ENCODE measurements at regions not wholly inside any gene's neighbourhood (a gene's known extent, or its start where the extent isn't known, plus 50 kb on each side); places are given as distances from the start of the nearest gene placed in this dataset.
"Not testable (repeated sequence)": the region's sequence is repeated elsewhere in the genome, so short reads cannot be mapped to it uniquely, and the experiment has no call there.

DNA sequence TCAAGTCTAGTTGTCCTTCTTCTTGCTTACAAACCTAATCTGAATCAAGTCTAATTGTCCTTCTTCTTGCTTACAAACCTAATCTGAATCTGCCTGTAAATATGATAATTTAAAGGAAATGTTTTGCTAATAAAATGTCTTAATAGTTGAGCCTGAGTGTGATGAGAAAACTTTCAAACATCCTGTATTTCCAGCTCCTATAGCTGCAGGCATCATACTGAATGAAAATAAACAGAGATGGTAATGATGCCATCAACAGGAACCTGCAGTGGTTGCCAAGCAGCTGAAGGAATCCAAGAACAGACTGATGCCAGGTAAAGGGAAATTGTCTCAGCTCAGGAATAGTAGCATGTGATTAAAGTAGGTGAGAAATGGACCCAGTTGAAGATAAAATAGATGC is 156.1 kb upstream of the IRS4 start:
- BruUV-seq (replicated peaks) = no TSS peak
- POLR2A ChIA-PET (ENCODE audit: unreplicated experiment) = no interaction called here
- no peak for TF ChIP-seq EZH2 (IDR thresholded peaks at IDR 0.05; ENCODE audit: low read length, unreplicated experiment)
- no peak for TF ChIP-seq CTCF (conservative IDR thresholded peaks at IDR 0.05; ENCODE audit: low read depth, low read length)
- TF ChIP-seq EZH2phosphoT487 (IDR thresholded peaks at IDR 0.05; ENCODE audit: borderline replicate concordance, low read length) = no peak

DNA sequence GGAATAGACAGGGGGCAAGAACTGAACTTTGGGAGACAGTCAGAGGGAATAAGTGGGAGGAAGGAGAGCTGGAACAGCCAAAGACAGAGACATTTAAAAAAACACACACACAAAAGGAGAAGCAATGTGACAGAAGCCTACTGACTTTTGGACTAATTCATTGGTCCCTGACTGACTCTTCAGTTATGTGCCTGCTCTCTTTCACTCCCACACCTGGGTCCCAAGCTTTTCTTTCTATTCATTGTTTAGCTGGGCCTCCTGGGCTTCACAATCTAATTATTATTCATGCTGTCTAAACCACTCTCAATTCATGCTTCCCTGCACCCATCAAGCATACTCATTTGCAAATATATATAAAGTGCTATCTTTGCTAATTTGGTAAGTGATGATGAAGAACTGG is 139.2 kb upstream of the IRS4 start:
- Histone ChIP-seq H3K27me3 (ENCODE audit: low read length) (no peaks in the 10 kb centered on the region), H3K4me3 (ENCODE audit: low read length) (no peak overlapping the region), H3K36me3 (ENCODE audit: low read depth, low read length) (no peaks in the 10 kb centered on the region), H3K9ac (ENCODE audit: low read length) (no peak overlapping the region), H3K9me3 (ENCODE audit: low read length) (no peaks in the 10 kb centered on the region), H3F3A (ENCODE audit: low read length, unreplicated experiment) (no peaks in the 10 kb centered on the region), H2AFZ (ENCODE audit: low read length) (no peak overlapping the region), H3K4me1 (ENCODE audit: insufficient read depth, low read length) (no peaks in the 10 kb centered on the region), H3K4me2 (ENCODE audit: low read length) (no peak overlapping the region), H3K9me2 (replicated peaks; ENCODE audit: low read length) (no peaks in the 10 kb centered on the region), H4K20me1 (ENCODE audit: low read length) (no peaks in the 10 kb centered on the region), H3K79me2 (ENCODE audit: low read length) (no peaks in the 10 kb centered on the region), H3K27ac (ENCODE audit: low read length) (no peak overlapping the region)
- intact Hi-C loops (cut with micrococcal nuclease) = no loop called here
- TF ChIP-seq EZH2phosphoT487 (IDR thresholded peaks at IDR 0.05; ENCODE audit: borderline replicate concordance, low read length) = no peak
- no peak for TF ChIP-seq CTCF (conservative IDR thresholded peaks at IDR 0.05; ENCODE audit: low read depth, low read length)
- no peak for TF ChIP-seq EZH2 (IDR thresholded peaks at IDR 0.05; ENCODE audit: low read length, unreplicated experiment)
- ChIA-PET CTCF (no interaction called here), POLR2A (ENCODE audit: unreplicated experiment) (no interaction called here)
- DNase-seq = no peak
- no peak for ATAC-seq
- no TSS peak for BruUV-seq (replicated peaks)

More for the DNA sequence above, 156.1 kb upstream of the IRS4 start:
- no peaks in the 10 kb centered on the region for H3K9me2 ChIP-seq (replicated peaks; ENCODE audit: low read length)
- H3K9ac ChIP-seq (ENCODE audit: low read length) = no peak overlapping the region
- H3K4me2 ChIP-seq (ENCODE audit: low read length) = no peak overlapping the region
- no peak for DNase-seq
- H3F3A ChIP-seq (ENCODE audit: low read length, unreplicated experiment) = no peaks in the 10 kb centered on the region
- no peaks in the 10 kb centered on the region for H3K36me3 ChIP-seq (ENCODE audit: low read depth, low read length)
- H3K4me1 ChIP-seq (ENCODE audit: insufficient read depth, low read length) = no peaks in the 10 kb centered on the region
- H3K4me3 ChIP-seq (ENCODE audit: low read length) = no peak overlapping the region
- no peak overlapping the region for H2AFZ ChIP-seq (ENCODE audit: low read length)
- intact Hi-C loops (cut with micrococcal nuclease) = no loop called here
- CTCF ChIA-PET = no interaction called here
- H3K9me3 ChIP-seq (ENCODE audit: low read length) = no peaks in the 10 kb centered on the region
- no peaks in the 10 kb centered on the region for H3K79me2 ChIP-seq (ENCODE audit: low read length)
- H3K27ac ChIP-seq (ENCODE audit: low read length) = no peak overlapping the region
- no peaks in the 10 kb centered on the region for H3K27me3 ChIP-seq (ENCODE audit: low read length)
- no peaks in the 10 kb centered on the region for H4K20me1 ChIP-seq (ENCODE audit: low read length)
- no peak for ATAC-seq

DNA sequence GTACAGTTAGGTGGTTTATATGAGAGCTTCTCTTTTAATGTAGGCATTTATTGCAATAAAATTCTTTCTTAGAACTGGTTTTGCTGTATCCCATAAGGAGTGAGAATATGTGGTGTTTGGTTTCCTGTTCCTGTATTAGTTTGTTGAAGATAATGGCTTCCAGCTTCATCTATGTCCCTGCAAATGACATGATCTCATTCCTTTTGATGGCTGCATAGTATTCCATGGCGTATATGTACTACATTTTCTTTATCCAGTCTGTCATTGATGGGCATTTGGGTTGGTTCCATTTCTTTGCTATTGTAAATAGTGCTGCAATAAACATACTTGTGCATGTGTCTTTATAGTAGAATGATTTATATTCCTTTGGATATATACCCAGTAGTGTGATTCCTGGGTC is 106.7 kb upstream of the IRS4 start:
- BruUV-seq (replicated peaks); H3F3A ChIP-seq (ENCODE audit: low read length, unreplicated experiment); CTCF ChIA-PET; H3K79me2 ChIP-seq (ENCODE audit: low read length); H3K4me1 ChIP-seq (ENCODE audit: insufficient read depth, low read length); H3K9me3 ChIP-seq (ENCODE audit: low read length); H3K9ac ChIP-seq (ENCODE audit: low read length); H3K36me3 ChIP-seq (ENCODE audit: low read depth, low read length); DNase-seq; H3K4me3 ChIP-seq (ENCODE audit: low read length); H3K27ac ChIP-seq (ENCODE audit: low read length); H2AFZ ChIP-seq (ENCODE audit: low read length); H3K9me2 ChIP-seq (replicated peaks; ENCODE audit: low read length); intact Hi-C loops (cut with micrococcal nuclease); H4K20me1 ChIP-seq (ENCODE audit: low read length); ATAC-seq; H3K4me2 ChIP-seq (ENCODE audit: low read length); H3K27me3 ChIP-seq (ENCODE audit: low read length); POLR2A ChIA-PET (ENCODE audit: unreplicated experiment): not testable (repeated sequence)
